RWPE2 (cell line): ENCODE measurements at regions not wholly inside any gene's neighbourhood (a gene's known extent, or its start where the extent isn't known, plus 50 kb on each side); places are given as distances from the start of the nearest gene placed in this dataset.

Experiments
- ATAC-seq: fragments of 200-7000 bp; cut with Tn5 transposase; 3 replicates; pipeline ENCODE4 v1.9.1; 2021; ENCODE audit warnings: low read depth
- DNase-seq: peaks from one replicate; pipeline ENCODE4 v3.0.0-alpha.2; 2020; ENCODE audit warnings: low spot score
- H3K27ac ChIP-seq: fragments of 450-650 bp; 2 replicates; pipeline ENCODE4 v1.5.1; 2017; ENCODE audit warnings: mild to moderate bottlenecking; ENCODE audit not compliant: poor library complexity, severe bottlenecking
- H3K27me3 ChIP-seq: fragments of 250-450 bp; sonication (Bioruptor Pico); 2 replicates; pipeline ENCODE4 v1.5.1; 2021; ENCODE audit warnings: mild to moderate bottlenecking, moderate library complexity; ENCODE audit not compliant: insufficient read depth, poor library complexity, severe bottlenecking
- H3K36me3 ChIP-seq: fragments of 250-450 bp; sonication (Bioruptor Pico); 2 replicates; pipeline ENCODE4 v1.5.1; 2020; ENCODE audit warnings: low read depth, mild to moderate bottlenecking, moderate library complexity
- H3K4me1 ChIP-seq: fragments of 250-450 bp; sonication (Bioruptor Pico); 2 replicates; pipeline ENCODE4 v1.5.1; 2021; ENCODE audit warnings: mild to moderate bottlenecking, moderate library complexity; ENCODE audit not compliant: insufficient read depth, poor library complexity, severe bottlenecking
- H3K4me3 ChIP-seq: fragments of 250-450 bp; sonication (Bioruptor Pico); 2 replicates; pipeline ENCODE4 v1.5.1; 2021; ENCODE audit warnings: mild to moderate bottlenecking, moderate library complexity; ENCODE audit not compliant: severe bottlenecking
- H3K9me3 ChIP-seq: fragments of 250-450 bp; sonication (Bioruptor Pico); 2 replicates; pipeline ENCODE4 v1.5.1; 2021; ENCODE audit warnings: mild to moderate bottlenecking, moderate library complexity; ENCODE audit not compliant: severe bottlenecking
- TF ChIP-seq, protein P1 (sequence below): fragments of 450-650 bp; IDR thresholded peaks from one replicate; pipeline ENCODE4 v1.5.1; 2017; ENCODE audit warnings: mild to moderate bottlenecking, moderate library complexity; ENCODE audit not compliant: poor library complexity, severe bottlenecking

DNA sequence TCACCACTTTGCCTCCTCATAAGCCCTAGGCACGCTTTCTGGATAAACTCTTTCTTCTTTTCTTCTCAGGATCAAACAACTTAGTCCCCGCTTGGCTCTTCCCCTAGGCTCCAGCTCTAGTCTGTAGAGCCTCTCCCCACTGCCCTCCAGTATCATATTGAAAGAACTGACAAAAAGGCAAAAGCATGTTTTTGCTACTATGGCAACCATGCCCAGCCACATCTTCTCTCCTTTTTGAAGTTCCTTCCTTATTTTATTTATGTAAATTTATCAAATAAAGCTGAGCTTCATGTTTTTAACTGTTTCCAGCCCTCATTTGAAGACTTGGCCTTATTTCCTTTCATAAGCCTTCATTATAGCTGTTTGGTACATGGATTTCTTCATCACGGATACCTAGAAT lies 86.0 kb upstream of the LIMCH1 start:
- peaks cover 27% of the 10 kb centered on the region for H3K4me1 ChIP-seq
- ATAC-seq (no peak), DNase-seq (no peak)
- H3K27me3 ChIP-seq: no peaks in the 10 kb centered on the region
- no peak overlapping the region for H3K4me3 ChIP-seq
- TF ChIP-seq, protein P1, sequence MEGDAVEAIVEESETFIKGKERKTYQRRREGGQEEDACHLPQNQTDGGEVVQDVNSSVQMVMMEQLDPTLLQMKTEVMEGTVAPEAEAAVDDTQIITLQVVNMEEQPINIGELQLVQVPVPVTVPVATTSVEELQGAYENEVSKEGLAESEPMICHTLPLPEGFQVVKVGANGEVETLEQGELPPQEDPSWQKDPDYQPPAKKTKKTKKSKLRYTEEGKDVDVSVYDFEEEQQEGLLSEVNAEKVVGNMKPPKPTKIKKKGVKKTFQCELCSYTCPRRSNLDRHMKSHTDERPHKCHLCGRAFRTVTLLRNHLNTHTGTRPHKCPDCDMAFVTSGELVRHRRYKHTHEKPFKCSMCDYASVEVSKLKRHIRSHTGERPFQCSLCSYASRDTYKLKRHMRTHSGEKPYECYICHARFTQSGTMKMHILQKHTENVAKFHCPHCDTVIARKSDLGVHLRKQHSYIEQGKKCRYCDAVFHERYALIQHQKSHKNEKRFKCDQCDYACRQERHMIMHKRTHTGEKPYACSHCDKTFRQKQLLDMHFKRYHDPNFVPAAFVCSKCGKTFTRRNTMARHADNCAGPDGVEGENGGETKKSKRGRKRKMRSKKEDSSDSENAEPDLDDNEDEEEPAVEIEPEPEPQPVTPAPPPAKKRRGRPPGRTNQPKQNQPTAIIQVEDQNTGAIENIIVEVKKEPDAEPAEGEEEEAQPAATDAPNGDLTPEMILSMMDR: no peak
- H3K36me3 ChIP-seq: peaks cover 3% of the 10 kb centered on the region; the same call in 1 of the 2 replicates
- H3K9me3 ChIP-seq: no peaks in the 10 kb centered on the region
- no peak overlapping the region for H3K27ac ChIP-seq

DNA sequence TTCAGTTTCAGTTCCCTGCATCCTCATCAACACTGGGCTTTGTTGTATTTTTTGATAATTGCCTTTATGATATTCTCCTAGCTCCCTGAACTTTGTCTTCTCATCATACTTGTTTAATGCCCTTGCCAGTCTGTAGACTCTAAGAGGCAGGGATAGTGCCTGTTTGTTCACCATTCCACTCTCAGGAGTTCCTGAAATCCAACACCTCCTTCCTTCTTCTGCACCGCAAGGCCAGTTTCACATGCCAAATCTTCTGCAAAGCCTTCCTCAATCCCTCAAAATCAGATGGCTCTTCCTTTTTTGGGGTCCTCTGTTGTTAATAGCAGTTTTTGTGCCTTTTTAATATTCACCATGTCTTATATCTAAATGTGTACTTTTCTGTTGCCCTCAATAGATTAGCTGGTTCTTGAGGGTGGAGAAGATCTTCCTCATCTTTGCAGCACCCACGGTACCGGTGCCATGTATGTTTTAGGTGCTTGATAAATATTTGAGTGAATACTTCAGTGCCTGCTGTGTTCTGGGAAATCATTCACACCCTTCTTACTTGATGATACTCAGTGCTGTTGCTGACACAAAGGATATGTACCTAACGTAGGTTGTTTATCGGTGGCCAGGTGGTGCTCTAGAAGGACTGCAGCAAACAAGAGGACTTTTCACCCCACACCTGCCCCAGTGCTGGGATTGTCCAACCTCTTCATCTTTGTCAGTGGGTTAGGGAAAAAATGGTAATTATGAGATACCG lies 85.3 kb upstream of the LIMCH1 start:
- Histone ChIP-seq H3K36me3 (peaks cover 3% of the 10 kb centered on the region; the same call in 1 of the 2 replicates), H3K4me3 (no peak overlapping the region), H3K27ac (no peak overlapping the region), H3K27me3 (no peaks in the 10 kb centered on the region), H3K4me1 (peaks cover 27% of the 10 kb centered on the region), H3K9me3 (no peaks in the 10 kb centered on the region)
- ATAC-seq (no peak), DNase-seq (no peak)
- TF ChIP-seq, protein P1: no peak

DNA sequence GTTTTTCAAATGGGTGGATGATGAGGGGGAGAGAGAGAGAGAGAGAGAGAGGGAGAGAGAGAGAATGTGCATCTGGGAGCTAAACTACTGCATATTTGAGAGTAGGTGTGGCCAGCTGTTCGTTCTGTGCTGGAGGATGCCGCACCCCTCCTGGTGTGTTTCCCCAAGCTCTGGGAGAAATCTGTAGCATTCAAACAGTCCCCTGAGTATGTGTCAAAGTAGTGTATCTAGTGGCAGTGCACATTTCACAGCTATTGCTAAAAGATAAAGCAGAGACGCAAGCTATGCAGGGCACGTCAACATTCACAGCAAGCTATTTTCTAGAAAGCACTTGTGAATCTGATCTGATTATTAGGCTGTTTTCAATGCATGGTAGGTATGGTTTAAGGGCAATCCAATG lies 83.5 kb upstream of the LIMCH1 start:
- Histone ChIP-seq H3K9me3 (no peaks in the 10 kb centered on the region), H3K27ac (peak overlapping the region; percentile 47), H3K36me3 (0 out of 2 replicates have a peak, but pooled peaks cover 3% of the 10 kb centered on the region), H3K4me3 (no peak overlapping the region), H3K4me1 (peaks cover 24% of the 10 kb centered on the region), H3K27me3 (no peaks in the 10 kb centered on the region)
- ATAC-seq (peak; percentile 68), DNase-seq (no peak)
- TF ChIP-seq, protein P1: no peak

DNA sequence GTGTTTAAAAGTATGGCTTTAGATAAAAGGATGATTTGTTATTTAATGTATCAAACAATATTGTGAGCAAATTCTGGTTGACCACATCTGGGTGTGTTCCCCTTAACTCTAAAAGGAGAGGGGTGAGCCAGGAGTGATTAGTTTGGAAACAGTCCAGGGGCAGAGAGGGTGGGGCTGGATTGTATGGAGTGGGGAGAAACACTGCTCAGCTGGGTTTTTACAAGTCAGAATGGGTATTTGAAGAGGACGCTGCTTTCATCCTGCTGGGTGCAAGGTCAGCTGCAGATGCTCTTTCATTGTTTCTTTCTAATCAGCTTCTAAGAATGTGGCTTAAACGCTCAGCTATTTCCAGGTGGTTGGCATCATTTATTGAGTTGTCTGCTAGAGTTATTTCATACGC lies 82.8 kb upstream of the LIMCH1 start:
- H3K9me3 ChIP-seq: no peaks in the 10 kb centered on the region
- DNase-seq (no peak), ATAC-seq (peak; percentile 80)
- peak overlapping the region; percentile 47 for H3K27ac ChIP-seq
- H3K4me3 ChIP-seq: no peak overlapping the region
- TF ChIP-seq, protein P1: no peak
- no peaks in the 10 kb centered on the region for H3K27me3 ChIP-seq
- H3K4me1 ChIP-seq: peaks cover 24% of the 10 kb centered on the region
- H3K36me3 ChIP-seq: peaks cover 3% of the 10 kb centered on the region; the same call in 1 of the 2 replicates

DNA sequence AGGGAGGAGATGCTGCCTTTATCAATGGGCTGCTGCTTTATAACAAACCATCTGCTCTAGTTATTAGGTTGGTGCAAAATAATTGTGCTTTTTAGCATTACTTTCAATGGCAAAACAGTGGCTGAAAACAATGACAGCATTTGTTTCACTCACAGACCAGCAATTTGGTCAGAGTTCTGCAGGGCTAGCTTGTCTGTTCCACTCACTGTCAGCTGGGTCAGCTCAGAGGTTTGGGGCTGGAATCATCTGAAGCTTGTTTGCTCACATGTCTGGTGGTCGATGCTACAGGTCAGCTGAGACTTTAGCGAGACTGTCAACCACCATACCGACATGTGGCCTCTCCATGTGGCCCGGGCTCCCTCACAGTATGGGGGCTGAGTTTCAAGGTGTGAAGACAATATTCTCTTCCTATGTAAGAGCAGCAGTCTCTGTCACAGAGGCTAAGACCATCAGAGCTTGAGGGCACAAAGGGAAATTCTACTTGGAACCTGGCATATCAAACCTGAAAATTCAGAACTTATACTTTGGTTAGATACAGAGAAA lies 81.3 kb upstream of the LIMCH1 start:
- H3K36me3 ChIP-seq: peaks cover 3% of the 10 kb centered on the region; the same call in 1 of the 2 replicates
- TF ChIP-seq, protein P1: no peak
- H3K4me1 ChIP-seq: peaks cover 24% of the 10 kb centered on the region
- ATAC-seq (no peak), DNase-seq (no peak)
- H3K27ac ChIP-seq: no peak overlapping the region
- no peak overlapping the region for H3K4me3 ChIP-seq
- H3K27me3 ChIP-seq: no peaks in the 10 kb centered on the region
- H3K9me3 ChIP-seq: no peaks in the 10 kb centered on the region
